ENCODE measurements at regions not wholly inside any gene's neighbourhood (a gene's known extent, or its start where the extent isn't known, plus 50 kb on each side); places are given as distances from the start of the nearest gene placed in this dataset.

DNA sequence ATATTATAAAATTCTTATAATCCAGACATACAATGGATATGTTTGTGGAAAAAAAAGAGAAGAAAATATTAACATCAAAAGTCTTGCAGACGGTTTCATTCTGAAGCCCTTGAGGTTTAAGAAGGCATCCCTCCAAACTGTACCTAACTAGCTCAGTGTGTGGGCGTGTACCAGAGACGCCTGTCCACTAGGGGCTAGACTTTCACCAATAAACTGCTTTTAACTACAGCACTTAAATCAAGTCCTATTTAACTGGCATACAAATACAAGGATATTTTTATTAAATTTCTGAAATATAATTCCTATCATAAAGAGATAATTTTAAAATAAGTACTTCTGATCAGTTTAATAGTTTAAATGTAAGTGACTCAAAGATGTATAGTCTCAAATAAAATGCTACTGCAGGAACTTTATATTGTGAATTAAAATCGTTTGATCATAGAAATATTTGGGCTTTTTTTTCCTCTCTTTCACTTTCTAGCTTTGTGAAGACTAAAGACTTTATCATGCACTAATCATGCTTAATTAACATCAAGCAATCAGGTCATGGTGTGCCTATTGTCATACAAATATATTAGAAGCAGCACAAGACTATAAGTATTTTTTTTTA, 437.7 kb downstream of the SATB2 start:
- TF ChIP-seq, protein P1, sequence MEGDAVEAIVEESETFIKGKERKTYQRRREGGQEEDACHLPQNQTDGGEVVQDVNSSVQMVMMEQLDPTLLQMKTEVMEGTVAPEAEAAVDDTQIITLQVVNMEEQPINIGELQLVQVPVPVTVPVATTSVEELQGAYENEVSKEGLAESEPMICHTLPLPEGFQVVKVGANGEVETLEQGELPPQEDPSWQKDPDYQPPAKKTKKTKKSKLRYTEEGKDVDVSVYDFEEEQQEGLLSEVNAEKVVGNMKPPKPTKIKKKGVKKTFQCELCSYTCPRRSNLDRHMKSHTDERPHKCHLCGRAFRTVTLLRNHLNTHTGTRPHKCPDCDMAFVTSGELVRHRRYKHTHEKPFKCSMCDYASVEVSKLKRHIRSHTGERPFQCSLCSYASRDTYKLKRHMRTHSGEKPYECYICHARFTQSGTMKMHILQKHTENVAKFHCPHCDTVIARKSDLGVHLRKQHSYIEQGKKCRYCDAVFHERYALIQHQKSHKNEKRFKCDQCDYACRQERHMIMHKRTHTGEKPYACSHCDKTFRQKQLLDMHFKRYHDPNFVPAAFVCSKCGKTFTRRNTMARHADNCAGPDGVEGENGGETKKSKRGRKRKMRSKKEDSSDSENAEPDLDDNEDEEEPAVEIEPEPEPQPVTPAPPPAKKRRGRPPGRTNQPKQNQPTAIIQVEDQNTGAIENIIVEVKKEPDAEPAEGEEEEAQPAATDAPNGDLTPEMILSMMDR (IDR thresholded peaks at IDR 0.05 in 4 of 5, conservative IDR thresholded peaks at IDR 0.05 in 1 of 5): peak in 1 of 5 experiments; percentile 30
- no peak for TF ChIP-seq POLR2A (IDR thresholded peaks at IDR 0.05)

Measured in gastrocnemius medialis (tissue), 4 donors.